Prostate gland (tissue), 2 donors: ENCODE measurements at regions not wholly inside any gene's neighbourhood (a gene's known extent, or its start where the extent isn't known, plus 50 kb on each side); places are given as distances from the start of the nearest gene placed in this dataset.

Experiments used
- DNase-seq: peaks from one replicate; pipeline ENCODE4 v3.0.0-alpha.2; 2019; ENCODE audit warnings: low spot score
- H3K27ac ChIP-seq, 2 donors: fragments of 200-600 bp; sonication (generic); 2 replicates each; pipeline ENCODE4 v1.5.1; 2017 to 2019
- H3K27me3 ChIP-seq: fragments of 200-600 bp; sonication (generic); replicated peaks from 2 replicates; pipeline ENCODE4 v1.5.1; 2019; ENCODE audit not compliant: insufficient read depth
- H3K36me3 ChIP-seq, 2 donors: fragments of 200-600 bp; sonication (generic); 1 replicate in 1 of 2; 2 replicates in 1 of 2; pipeline versions ENCODE4 v1.5.1 to v1.8.1; 2017 to 2019
- H3K4me1 ChIP-seq: fragments of 200-600 bp; sonication (generic); replicated peaks from 2 replicates; pipeline ENCODE4 v1.5.1; 2019
- H3K4me3 ChIP-seq, 2 donors: fragments of 200-600 bp; sonication (generic); 2 replicates each; pipeline ENCODE4 v1.5.1; 2017 to 2019
- H3K9me3 ChIP-seq: fragments of 200-600 bp; sonication (generic); 2 replicates; pipeline ENCODE4 v1.5.1; 2017
- CTCF ChIP-seq, 4 experiments: fragments of 200-600 bp in 2 of 4; fragments of 450-650 bp in 2 of 4; sonication (generic) in 2 of 4; IDR thresholded peaks; 1 replicate in 3 of 4; 2 replicates in 1 of 4; pipeline ENCODE4 v1.5.1; 2016 to 2019; ENCODE audit warnings: antibody characterized with exemption in 4 of 4, mild to moderate bottlenecking in 2 of 4, moderate library complexity in 2 of 4
- POLR2A ChIP-seq: fragments of 450-650 bp; IDR thresholded peaks from one replicate; pipeline ENCODE4 v1.6.1; 2016; ENCODE audit warnings: antibody characterized with exemption, mild to moderate bottlenecking
- POLR2AphosphoS5 ChIP-seq: sonication (generic); formaldehyde crosslinking; IDR thresholded peaks from one replicate; pipeline ENCODE4 v1.6.1; 2017; ENCODE audit warnings: antibody characterized with exemption
- WGBS: methylation state at CpG from one replicate; pipeline ENCODE4 v1.1.5; 2018; 5-methylcytosine and 5-hydroxymethylcytosine counted together
- intact Hi-C: fragments of 100-400 bp; cut with DNase I; formaldehyde crosslinking; loops from one replicate; pipeline ENCODE4 v1.14.2; 2022

GRCh38 chr7:116392806-116393205 lies 106.7 kb upstream of the CAV2 start:
- Histone ChIP-seq H3K4me1 (no peaks in the 10 kb centered on the region), H3K9me3 (no peaks in the 10 kb centered on the region), H3K27me3 (no peaks in the 10 kb centered on the region), H3K4me3 (no peak overlapping the region), H3K27ac (no peak overlapping the region), H3K36me3 (no peaks in the 10 kb centered on the region)
- TF ChIP-seq CTCF (IDR thresholded peaks at IDR 0.05) (no peak), POLR2A (no peak), POLR2AphosphoS5 (no peak)
- intact Hi-C loops = loop anchor here (10.0 kb wide), 1 partner anchor 118 kb away; no protein-coding TSS in a partner anchor
- no peak for DNase-seq

GRCh38 chr7:116393654-116394053 lies 105.9 kb upstream of the CAV2 start:
- 51% methylated on average over 6 of the region's 6 CpGs for WGBS
- Histone ChIP-seq H3K4me1 (no peaks in the 10 kb centered on the region), H3K27ac (no peak overlapping the region), H3K36me3 (no peaks in the 10 kb centered on the region), H3K27me3 (no peaks in the 10 kb centered on the region), H3K4me3 (no peak overlapping the region), H3K9me3 (no peaks in the 10 kb centered on the region)
- intact Hi-C loops = loop anchor here (10.0 kb wide), 1 partner anchor 119 kb away; no protein-coding TSS in a partner anchor
- TF ChIP-seq CTCF (IDR thresholded peaks at IDR 0.05) (no peak), POLR2A (no peak), POLR2AphosphoS5 (no peak)
- no peak for DNase-seq

GRCh38 chr7:116394106-116394505 lies 105.4 kb upstream of the CAV2 start:
- H3K27me3 ChIP-seq = no peaks in the 10 kb centered on the region
- no peak overlapping the region for H3K27ac ChIP-seq
- H3K4me3 ChIP-seq = no peak overlapping the region
- no peaks in the 10 kb centered on the region for H3K4me1 ChIP-seq
- H3K36me3 ChIP-seq = no peaks in the 10 kb centered on the region
- no peak for TF ChIP-seq POLR2AphosphoS5
- TF ChIP-seq CTCF (IDR thresholded peaks at IDR 0.05) = no peak
- TF ChIP-seq POLR2A = no peak
- DNase-seq = no peak
- WGBS = 87% methylated on average over 11 of the region's 11 CpGs
- H3K9me3 ChIP-seq = no peaks in the 10 kb centered on the region
- intact Hi-C loops = loop anchor here (10.0 kb wide), 1 partner anchor 119 kb away; no protein-coding TSS in a partner anchor

- no peak for DNase-seq
- H3K4me1 ChIP-seq = no peaks in the 10 kb centered on the region
- no peak overlapping the region for H3K4me3 ChIP-seq
- H3K36me3 ChIP-seq = no peaks in the 10 kb centered on the region
- intact Hi-C loops = loop anchor here (10.0 kb wide), 1 partner anchor 120 kb away; no protein-coding TSS in a partner anchor
- H3K9me3 ChIP-seq = no peaks in the 10 kb centered on the region
- WGBS = 44% methylated on average over 3 of the region's 3 CpGs
- no peak overlapping the region for H3K27ac ChIP-seq
- TF ChIP-seq CTCF (IDR thresholded peaks at IDR 0.05) = no peak
- TF ChIP-seq POLR2A = no peak
- TF ChIP-seq POLR2AphosphoS5 = no peak
- no peaks in the 10 kb centered on the region for H3K27me3 ChIP-seq
Measured at GRCh38 chr7:116395141-116395791, 104.3 kb upstream of the CAV2 start.

GRCh38 chr7:116398672-116399071 lies 100.9 kb upstream of the CAV2 start:
- Histone ChIP-seq H3K4me1 (no peaks in the 10 kb centered on the region), H3K27ac (no peak overlapping the region), H3K36me3 (no peaks in the 10 kb centered on the region), H3K4me3 (no peak overlapping the region), H3K9me3 (no peaks in the 10 kb centered on the region), H3K27me3 (no peaks in the 10 kb centered on the region)
- no peak for DNase-seq
- intact Hi-C loops = loop anchor here (10.0 kb wide), 1 partner anchor 124 kb away; no protein-coding TSS in a partner anchor
- no peak for TF ChIP-seq POLR2AphosphoS5
- TF ChIP-seq POLR2A = no peak
- TF ChIP-seq CTCF (IDR thresholded peaks at IDR 0.05) = no peak
- 98% methylated on average over 2 of the region's 2 CpGs for WGBS
